Psoas muscle (tissue), 7 donors: ENCODE measurements at regions not wholly inside any gene's neighbourhood (a gene's known extent, or its start where the extent isn't known, plus 50 kb on each side); places are given as distances from the start of the nearest gene placed in this dataset.

Source experiments
- ATAC-seq, 4 donors: fragments of 200-7000 bp; cut with Tn5 transposase; one replicate each; pipeline ENCODE4 v1.9.1; 2020; ENCODE audit warnings: moderate library complexity in 3 of 4, mild to moderate bottlenecking in 2 of 4
- DNase-seq, 2 donors: peaks; one replicate each; pipeline ENCODE4 v3.0.0-alpha.2; 2020
- H3K27ac ChIP-seq: fragments of 200-600 bp; one replicate; pipeline ENCODE4 v1.8.0; 2022
- H3K27me3 ChIP-seq, 3 donors: fragments of 200-600 bp in 1 of 3; one replicate each; pipeline versions ENCODE4 v1.6.1 to v1.8.0; 2013 to 2022; ENCODE audit warnings: low read length in 2 of 3, mild to moderate bottlenecking in 2 of 3, moderate library complexity in 1 of 3; ENCODE audit not compliant: insufficient read depth in 3 of 3
- H3K36me3 ChIP-seq, 2 donors: fragments of 200-600 bp in 1 of 2; one replicate each; pipeline versions ENCODE4 v1.6.1 to v1.8.0; 2013 to 2022; ENCODE audit warnings: low read depth in 1 of 2, mild to moderate bottlenecking in 1 of 2, moderate library complexity in 1 of 2; ENCODE audit not compliant: insufficient read depth in 1 of 2
- H3K4me1 ChIP-seq: fragments of 200-600 bp; one replicate; pipeline ENCODE4 v1.8.0; 2022
- H3K4me3 ChIP-seq: fragments of 200-600 bp; one replicate; pipeline ENCODE4 v1.8.0; 2022; ENCODE audit warnings: mild to moderate bottlenecking
- H3K9me3 ChIP-seq: fragments of 200-600 bp; one replicate; pipeline ENCODE4 v1.8.0; 2022
- CTCF ChIP-seq: fragments of 200-600 bp; IDR thresholded peaks from one replicate; pipeline ENCODE4 v1.8.0; 2022; ENCODE audit warnings: antibody characterized with exemption
- WGBS, 3 donors: extraction: QIAGEN DNeasy Blood & Tissue Kit; methylation state at CpG; one replicate each; pipeline versions ENCODE4 v1.1.6 to v1.1.7; 2013; 5-methylcytosine and 5-hydroxymethylcytosine counted together
- intact Hi-C, 2 donors: fragments of 100-400 bp; cut with DNase I; formaldehyde crosslinking; loops; one replicate each; pipeline versions ENCODE4 v1.11.0 to v1.14.2; 2022
- donor health status: healthy with polysubstance abuse.
- donor health status: DM: no; HTN: no; CAD: no; lungs with moderate emphysema.
- donor health status: Bipolar disorder and iron deficiency.
- donor health status: healthy.
- donor health status: DM: yes; HTN: yes; CAD: no.
- donor health status: DM: no; HTN: no; CAD: no.
- donor health status: DM: yes; HTN: yes; CAD: no.

- H3K9me3 ChIP-seq = no peaks in the 10 kb centered on the region
- DNase-seq (no peak), ATAC-seq (no peak)
- no peak overlapping the region for H3K4me3 ChIP-seq
- TF ChIP-seq CTCF = no peak
- intact Hi-C loops = no loop called here
- H3K27ac ChIP-seq = no peak overlapping the region
- no peaks in the 10 kb centered on the region for H3K36me3 ChIP-seq
- 91 to 94% (median 92%) methylated on average over 17 of the region's 17 CpGs for WGBS, 3 donors
- peaks cover 0 to 8% (median 2%) of the 10 kb centered on the region in 3 donors for H3K27me3 ChIP-seq
- H3K4me1 ChIP-seq = no peaks in the 10 kb centered on the region
These were observed 128.4 kb upstream of the ZBTB40 start for GRCh38 chr1:22323141-22323845.

- H3K36me3 ChIP-seq = no peaks in the 10 kb centered on the region
- no peak for ATAC-seq
- DNase-seq = no peak
- no peak for TF ChIP-seq CTCF
- WGBS, 3 donors = 86 to 91% (median 89%) methylated on average over 11 of the region's 11 CpGs
- H3K27ac ChIP-seq = no peak overlapping the region
- H3K27me3 ChIP-seq = peaks cover 0 to 2% (median under 1%) of the 10 kb centered on the region in 3 donors
- no peaks in the 10 kb centered on the region for H3K9me3 ChIP-seq
- intact Hi-C loops = no loop called here
- no peak overlapping the region for H3K4me3 ChIP-seq
- H3K4me1 ChIP-seq = no peaks in the 10 kb centered on the region
These were observed 127.7 kb upstream of the ZBTB40 start for GRCh38 chr1:22323846-22324504.

- DNase-seq (no peak), ATAC-seq (no peak)
- peaks cover 0 to 6% (median 4%) of the 10 kb centered on the region in 3 donors for H3K27me3 ChIP-seq
- no peaks in the 10 kb centered on the region for H3K4me1 ChIP-seq
- 91 to 94% (median 93%) methylated on average over 9 to 10 of the region's 10 CpGs for WGBS, 3 donors
- TF ChIP-seq CTCF = no peak
- no peak overlapping the region for H3K4me3 ChIP-seq
- no peaks in the 10 kb centered on the region for H3K36me3 ChIP-seq
- no peak overlapping the region for H3K27ac ChIP-seq
- H3K9me3 ChIP-seq = no peaks in the 10 kb centered on the region
- intact Hi-C loops = loop anchor here in 1 of 2 donors (1.0 kb wide), 1 partner anchor 36 kb away; no protein-coding TSS in a partner anchor
These were observed 125.9 kb upstream of the ZBTB40 start for GRCh38 chr1:22325531-22326371.

GRCh38 chr1:22326372-22326915, 125.2 kb upstream of the ZBTB40 start:
- WGBS, 3 donors = 65 to 78% (median 74%) methylated on average over 8 of the region's 8 CpGs

More at GRCh38 chr1:22326372-22326915, 125.2 kb upstream of the ZBTB40 start:
- TF ChIP-seq CTCF = no peak
- Histone ChIP-seq H3K4me3 (no peak overlapping the region), H3K4me1 (no peaks in the 10 kb centered on the region), H3K36me3 (no peaks in the 10 kb centered on the region), H3K9me3 (no peaks in the 10 kb centered on the region), H3K27me3 (peaks cover 0 to 6% (median 4%) of the 10 kb centered on the region in 3 donors), H3K27ac (no peak overlapping the region)
- no peak for ATAC-seq
- DNase-seq = no peak
- intact Hi-C loops = no loop called here
